Panc1 (cell line): ENCODE measurements at regions not wholly inside any gene's neighbourhood (a gene's known extent, or its start where the extent isn't known, plus 50 kb on each side); places are given as distances from the start of the nearest gene placed in this dataset.

Source experiments
- ATAC-seq: fragments of 200-7000 bp; cut with Tn5 transposase; 2 replicates; pipeline ENCODE4 v1.9.1; 2020; ENCODE audit warnings: mild to moderate bottlenecking, moderate library complexity
- BruUV-seq: library from RNA; stranded (reverse); fragments of 400-500 nt; replicated peaks from 2 replicates; lab custom pipeline; 2021; lab: Mats Ljungman, UMichigan
- CTCF ChIA-PET: fragments of 300-600 bp; sonication (Branson Sonifier 250); formaldehyde crosslinking; loops from one replicate; lab custom pipeline; 2022; ENCODE audit warnings: antibody characterized with exemption; lab: Charles Lee
- POLR2A ChIA-PET: fragments of 300-600 bp; sonication (Branson Sonifier 250); formaldehyde crosslinking; loops from one replicate; lab custom pipeline; 2022; ENCODE audit warnings: antibody characterized with exemption; lab: Charles Lee
- DNase-seq: peaks from one replicate; pipeline ENCODE4 v3.0.0-alpha.2; 2010; ENCODE audit warnings: low read depth, low spot score
- H3K27ac ChIP-seq: 2 replicates; pipeline ENCODE4 v1.5.1; 2011; ENCODE audit warnings: mild to moderate bottlenecking, low read length, inconsistent platforms
- H3K27me3 ChIP-seq: fragments of 200-500 bp; sonication (Bioruptor generic); 2 replicates; pipeline ENCODE4 v1.6.0; 2014; ENCODE audit warnings: low read length, inconsistent platforms; ENCODE audit not compliant: control insufficient read depth, insufficient read depth
- H3K36me3 ChIP-seq: fragments of 200-500 bp; sonication (Bioruptor generic); 2 replicates; pipeline ENCODE4 v1.5.1; 2014; ENCODE audit warnings: inconsistent platforms, mild to moderate bottlenecking, low read length, moderate library complexity; ENCODE audit not compliant: control insufficient read depth, insufficient read depth
- H3K4me1 ChIP-seq: 2 replicates; pipeline ENCODE4 v1.5.1; 2011; ENCODE audit warnings: inconsistent platforms, mild to moderate bottlenecking, low read length, moderate library complexity; ENCODE audit not compliant: control insufficient read depth, insufficient read depth
- H3K4me3 ChIP-seq, 2 experiments: 2 replicates each; pipeline ENCODE4 v1.5.1; 2011 to 2012; ENCODE audit warnings: low read depth in 2 of 2, low read length in 2 of 2, mild to moderate bottlenecking in 2 of 2, inconsistent platforms in 1 of 2, moderate library complexity in 1 of 2
- H3K9me3 ChIP-seq: fragments of 200-500 bp; sonication (Bioruptor generic); 2 replicates; pipeline ENCODE4 v1.5.1; 2014; ENCODE audit warnings: low read depth, mild to moderate bottlenecking, inconsistent platforms, low read length, moderate library complexity; ENCODE audit not compliant: control insufficient read depth, insufficient read depth
- POLR2AphosphoS5 ChIP-seq: IDR thresholded peaks from 2 replicates; pipeline ENCODE4 v1.6.1; 2012; ENCODE audit warnings: mild to moderate bottlenecking, low read depth, low read length, moderate library complexity
- SIN3A ChIP-seq: IDR thresholded peaks from 2 replicates; pipeline ENCODE4 v1.6.1; 2012; ENCODE audit warnings: low read depth, mild to moderate bottlenecking, low read length, moderate library complexity, borderline replicate concordance; ENCODE audit not compliant: insufficient read depth
- TCF7L2 ChIP-seq: IDR thresholded peaks from 2 replicates; pipeline ENCODE4 v1.6.1; 2011; ENCODE audit warnings: mild to moderate bottlenecking, low read depth, low read length, inconsistent platforms
- in situ Hi-C: cut with HindIII; loops from 2 replicates; pipeline ENCODE4 v1.10.0; 2016; ENCODE audit warnings: low sequenced_read_pairs, low pct_unique_long_range_greater_than_20kb
- intact Hi-C: fragments of 100-400 bp; cut with micrococcal nuclease; formaldehyde crosslinking; loops from one replicate; pipeline ENCODE4 v1.10.0; 2022; ENCODE audit not compliant: unreplicated experiment
- TF ChIP-seq, protein P1 (sequence below): fragments of 450-650 bp; IDR thresholded peaks from 2 replicates; pipeline ENCODE4 v1.5.1; 2017; ENCODE audit warnings: mild to moderate bottlenecking
- TF ChIP-seq, protein P2 (sequence below), 2 experiments: IDR thresholded peaks; 2 replicates each; pipeline ENCODE4 v1.6.1; 2011 to 2012; ENCODE audit warnings: low read depth in 2 of 2, control low read depth in 1 of 2, low read length in 1 of 2, mild to moderate bottlenecking in 1 of 2, moderate library complexity in 1 of 2; ENCODE audit not compliant: insufficient read depth in 1 of 2

DNA sequence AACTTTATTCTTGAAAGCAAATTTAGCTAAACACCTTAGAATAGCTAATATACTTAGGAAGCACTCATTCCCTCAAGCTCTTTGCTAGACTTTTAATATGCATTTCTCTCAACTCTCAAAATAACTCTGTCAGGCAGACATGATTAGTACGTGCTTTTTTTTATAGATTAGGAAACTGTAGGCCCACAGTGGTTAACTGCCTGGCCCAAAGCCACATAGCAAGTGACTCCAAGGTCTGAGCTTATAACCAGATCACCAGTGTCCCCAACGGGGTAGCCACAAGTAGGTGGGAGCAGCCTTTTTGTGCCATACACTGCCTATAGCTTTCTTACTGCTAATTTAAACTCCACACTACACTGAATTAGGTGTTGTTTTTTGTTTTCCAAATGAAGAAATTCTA lies 576.8 kb downstream of the METTL4 start:
- H3K4me1 ChIP-seq: no peaks in the 10 kb centered on the region
- no peak for DNase-seq
- in situ Hi-C loops (no loop called here), intact Hi-C loops (no loop called here)
- TF ChIP-seq POLR2AphosphoS5 (no peak), SIN3A (no peak), TCF7L2 (no peak)
- TF ChIP-seq, protein P1, sequence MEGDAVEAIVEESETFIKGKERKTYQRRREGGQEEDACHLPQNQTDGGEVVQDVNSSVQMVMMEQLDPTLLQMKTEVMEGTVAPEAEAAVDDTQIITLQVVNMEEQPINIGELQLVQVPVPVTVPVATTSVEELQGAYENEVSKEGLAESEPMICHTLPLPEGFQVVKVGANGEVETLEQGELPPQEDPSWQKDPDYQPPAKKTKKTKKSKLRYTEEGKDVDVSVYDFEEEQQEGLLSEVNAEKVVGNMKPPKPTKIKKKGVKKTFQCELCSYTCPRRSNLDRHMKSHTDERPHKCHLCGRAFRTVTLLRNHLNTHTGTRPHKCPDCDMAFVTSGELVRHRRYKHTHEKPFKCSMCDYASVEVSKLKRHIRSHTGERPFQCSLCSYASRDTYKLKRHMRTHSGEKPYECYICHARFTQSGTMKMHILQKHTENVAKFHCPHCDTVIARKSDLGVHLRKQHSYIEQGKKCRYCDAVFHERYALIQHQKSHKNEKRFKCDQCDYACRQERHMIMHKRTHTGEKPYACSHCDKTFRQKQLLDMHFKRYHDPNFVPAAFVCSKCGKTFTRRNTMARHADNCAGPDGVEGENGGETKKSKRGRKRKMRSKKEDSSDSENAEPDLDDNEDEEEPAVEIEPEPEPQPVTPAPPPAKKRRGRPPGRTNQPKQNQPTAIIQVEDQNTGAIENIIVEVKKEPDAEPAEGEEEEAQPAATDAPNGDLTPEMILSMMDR: no peak
- TF ChIP-seq, protein P2, sequence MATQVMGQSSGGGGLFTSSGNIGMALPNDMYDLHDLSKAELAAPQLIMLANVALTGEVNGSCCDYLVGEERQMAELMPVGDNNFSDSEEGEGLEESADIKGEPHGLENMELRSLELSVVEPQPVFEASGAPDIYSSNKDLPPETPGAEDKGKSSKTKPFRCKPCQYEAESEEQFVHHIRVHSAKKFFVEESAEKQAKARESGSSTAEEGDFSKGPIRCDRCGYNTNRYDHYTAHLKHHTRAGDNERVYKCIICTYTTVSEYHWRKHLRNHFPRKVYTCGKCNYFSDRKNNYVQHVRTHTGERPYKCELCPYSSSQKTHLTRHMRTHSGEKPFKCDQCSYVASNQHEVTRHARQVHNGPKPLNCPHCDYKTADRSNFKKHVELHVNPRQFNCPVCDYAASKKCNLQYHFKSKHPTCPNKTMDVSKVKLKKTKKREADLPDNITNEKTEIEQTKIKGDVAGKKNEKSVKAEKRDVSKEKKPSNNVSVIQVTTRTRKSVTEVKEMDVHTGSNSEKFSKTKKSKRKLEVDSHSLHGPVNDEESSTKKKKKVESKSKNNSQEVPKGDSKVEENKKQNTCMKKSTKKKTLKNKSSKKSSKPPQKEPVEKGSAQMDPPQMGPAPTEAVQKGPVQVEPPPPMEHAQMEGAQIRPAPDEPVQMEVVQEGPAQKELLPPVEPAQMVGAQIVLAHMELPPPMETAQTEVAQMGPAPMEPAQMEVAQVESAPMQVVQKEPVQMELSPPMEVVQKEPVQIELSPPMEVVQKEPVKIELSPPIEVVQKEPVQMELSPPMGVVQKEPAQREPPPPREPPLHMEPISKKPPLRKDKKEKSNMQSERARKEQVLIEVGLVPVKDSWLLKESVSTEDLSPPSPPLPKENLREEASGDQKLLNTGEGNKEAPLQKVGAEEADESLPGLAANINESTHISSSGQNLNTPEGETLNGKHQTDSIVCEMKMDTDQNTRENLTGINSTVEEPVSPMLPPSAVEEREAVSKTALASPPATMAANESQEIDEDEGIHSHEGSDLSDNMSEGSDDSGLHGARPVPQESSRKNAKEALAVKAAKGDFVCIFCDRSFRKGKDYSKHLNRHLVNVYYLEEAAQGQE (IDR thresholded peaks at IDR 0.05; ENCODE audit: insufficient read depth in 1 of 2, low read depth in 2 of 2, low read length in 1 of 2): no peak
- H3K36me3 ChIP-seq: no peaks in the 10 kb centered on the region
- no peak overlapping the region for H3K27ac ChIP-seq
- H3K9me3 ChIP-seq: no peaks in the 10 kb centered on the region
- no TSS peak for BruUV-seq
- ChIA-PET CTCF (no interaction called here), POLR2A (no interaction called here)
- no peak for ATAC-seq
- H3K4me3 ChIP-seq: no peak overlapping the region
- H3K27me3 ChIP-seq: no peaks in the 10 kb centered on the region

DNA sequence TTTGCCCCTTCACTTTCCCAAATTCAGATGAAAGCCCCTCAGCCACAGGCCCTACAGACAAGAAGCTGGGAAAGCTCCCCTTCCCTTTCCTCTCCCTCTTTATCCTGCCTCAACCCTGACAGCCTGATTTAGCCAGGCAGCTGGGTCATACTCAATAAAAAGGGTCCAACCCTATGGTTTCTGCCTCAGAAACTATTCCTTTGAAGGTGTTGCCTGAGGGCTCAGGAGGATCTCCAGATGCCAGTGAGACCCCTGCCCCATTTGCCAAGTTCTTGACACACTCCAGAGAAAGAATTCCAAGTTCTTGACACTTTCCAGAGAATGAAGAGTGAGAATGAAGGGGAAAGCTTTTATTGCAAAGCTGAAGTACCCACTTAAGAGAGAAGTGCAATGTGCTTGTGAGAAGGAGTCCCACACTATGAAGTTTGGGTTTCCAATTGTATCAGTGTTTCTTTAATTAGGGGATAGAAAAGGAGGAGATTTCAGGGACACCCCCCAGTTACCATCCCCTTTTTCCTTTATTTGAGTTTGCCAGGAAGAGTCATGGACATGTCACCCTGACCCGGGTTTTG lies 576.2 kb downstream of the METTL4 start:
- no peaks in the 10 kb centered on the region for H3K4me1 ChIP-seq
- ATAC-seq (no peak), DNase-seq (no peak)
- no peak overlapping the region for H3K4me3 ChIP-seq
- no peaks in the 10 kb centered on the region for H3K9me3 ChIP-seq
- ChIA-PET CTCF (no interaction called here), POLR2A (no interaction called here)
- BruUV-seq: no TSS peak
- intact Hi-C loops (no loop called here), in situ Hi-C loops (no loop called here)
- no peaks in the 10 kb centered on the region for H3K27me3 ChIP-seq
- H3K36me3 ChIP-seq: no peaks in the 10 kb centered on the region
- H3K27ac ChIP-seq: no peak overlapping the region
- TF ChIP-seq SIN3A: no peak
- TF ChIP-seq, protein P2 (IDR thresholded peaks at IDR 0.05; ENCODE audit: insufficient read depth in 1 of 2, low read depth in 2 of 2, low read length in 1 of 2): no peak
